NB4 (cell line): ENCODE measurements at regions not wholly inside any gene's neighbourhood (a gene's known extent, or its start where the extent isn't known, plus 50 kb on each side); places are given as distances from the start of the nearest gene placed in this dataset.
"Not testable (repeated sequence)": the region's sequence is repeated elsewhere in the genome, so short reads cannot be mapped to it uniquely, and the experiment has no call there.

Experiments used
- DNase-seq: peaks from one replicate; pipeline ENCODE4 v3.0.0; 2010; ENCODE audit warnings: low read depth
- H3K4me3 ChIP-seq: one replicate; pipeline ENCODE4 v1.5.1; 2011; ENCODE audit warnings: mild to moderate bottlenecking, low read depth, low read length, moderate library complexity
- MYC ChIP-seq: IDR thresholded peaks from 2 replicates; pipeline ENCODE4 v1.6.1; 2011; ENCODE audit warnings: low read depth, low read length
- POLR2A ChIP-seq: IDR thresholded peaks from 2 replicates; pipeline ENCODE4 v1.6.1; 2011; ENCODE audit warnings: mild to moderate bottlenecking; ENCODE audit not compliant: insufficient read length; ENCODE audit errors: extremely low read depth
- TF ChIP-seq, protein P1 (sequence below): IDR thresholded peaks from one replicate; pipeline ENCODE4 v1.5.1; 2012; ENCODE audit warnings: low read depth, low read length
- TF ChIP-seq, protein P2 (sequence below): IDR thresholded peaks from 2 replicates; pipeline ENCODE4 v1.6.1; 2011; ENCODE audit warnings: low read depth, low read length

DNA sequence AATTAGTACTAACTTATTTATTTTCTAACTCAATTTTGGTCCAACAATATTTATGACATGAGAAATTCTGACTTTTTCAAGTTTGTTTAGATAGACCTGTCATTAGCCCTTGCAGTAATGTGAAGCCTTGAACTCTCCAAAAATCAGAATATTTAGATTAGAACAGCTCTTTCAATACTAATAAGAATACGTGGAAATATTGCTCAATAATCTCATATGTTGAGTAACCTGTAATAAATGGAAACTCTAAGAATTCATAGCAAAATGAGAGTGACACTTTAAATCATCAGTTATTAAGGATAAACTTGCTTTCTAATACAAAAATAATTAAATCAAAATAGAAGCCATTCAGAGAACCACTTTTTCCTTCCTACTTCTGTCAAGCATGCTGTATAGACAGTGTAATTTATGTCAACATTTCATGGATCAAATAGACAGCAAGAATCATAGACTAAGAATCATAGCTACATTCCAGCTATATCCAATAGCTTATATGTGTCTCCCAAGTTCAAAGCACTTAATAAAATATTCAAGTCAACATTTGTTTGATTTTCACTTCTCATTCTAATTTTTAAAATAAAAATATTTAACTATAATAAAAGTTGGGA lies 710.3 kb upstream of the SOX11 start:
- TF ChIP-seq POLR2A (no peak), MYC (no peak)
- TF ChIP-seq, protein P1, sequence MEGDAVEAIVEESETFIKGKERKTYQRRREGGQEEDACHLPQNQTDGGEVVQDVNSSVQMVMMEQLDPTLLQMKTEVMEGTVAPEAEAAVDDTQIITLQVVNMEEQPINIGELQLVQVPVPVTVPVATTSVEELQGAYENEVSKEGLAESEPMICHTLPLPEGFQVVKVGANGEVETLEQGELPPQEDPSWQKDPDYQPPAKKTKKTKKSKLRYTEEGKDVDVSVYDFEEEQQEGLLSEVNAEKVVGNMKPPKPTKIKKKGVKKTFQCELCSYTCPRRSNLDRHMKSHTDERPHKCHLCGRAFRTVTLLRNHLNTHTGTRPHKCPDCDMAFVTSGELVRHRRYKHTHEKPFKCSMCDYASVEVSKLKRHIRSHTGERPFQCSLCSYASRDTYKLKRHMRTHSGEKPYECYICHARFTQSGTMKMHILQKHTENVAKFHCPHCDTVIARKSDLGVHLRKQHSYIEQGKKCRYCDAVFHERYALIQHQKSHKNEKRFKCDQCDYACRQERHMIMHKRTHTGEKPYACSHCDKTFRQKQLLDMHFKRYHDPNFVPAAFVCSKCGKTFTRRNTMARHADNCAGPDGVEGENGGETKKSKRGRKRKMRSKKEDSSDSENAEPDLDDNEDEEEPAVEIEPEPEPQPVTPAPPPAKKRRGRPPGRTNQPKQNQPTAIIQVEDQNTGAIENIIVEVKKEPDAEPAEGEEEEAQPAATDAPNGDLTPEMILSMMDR = no peak
- TF ChIP-seq, protein P2, sequence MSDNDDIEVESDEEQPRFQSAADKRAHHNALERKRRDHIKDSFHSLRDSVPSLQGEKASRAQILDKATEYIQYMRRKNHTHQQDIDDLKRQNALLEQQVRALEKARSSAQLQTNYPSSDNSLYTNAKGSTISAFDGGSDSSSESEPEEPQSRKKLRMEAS = no peak
- no peak overlapping the region for H3K4me3 ChIP-seq
- DNase-seq = no peak

DNA sequence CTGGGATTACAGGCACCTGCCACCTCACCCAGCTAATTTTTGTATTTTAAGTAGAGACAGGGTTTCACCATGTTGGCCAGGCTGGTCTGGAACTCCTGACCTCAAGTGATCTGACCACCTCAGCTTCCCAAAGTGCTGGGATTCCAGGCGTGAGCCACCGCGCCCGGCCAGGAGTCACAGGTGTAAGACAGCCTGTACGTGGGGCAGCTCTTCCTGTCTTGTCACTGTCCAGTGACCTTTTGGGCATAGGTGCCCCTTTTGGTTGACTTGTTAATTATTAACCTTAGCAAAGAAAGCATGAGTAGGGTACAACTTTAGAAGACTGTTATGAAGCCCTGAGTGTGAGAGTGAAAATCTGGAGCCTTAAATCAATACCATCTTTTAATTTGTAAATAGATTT lies 703.7 kb upstream of the SOX11 start:
- H3K4me3 ChIP-seq, DNase-seq: not testable (repeated sequence)

DNA sequence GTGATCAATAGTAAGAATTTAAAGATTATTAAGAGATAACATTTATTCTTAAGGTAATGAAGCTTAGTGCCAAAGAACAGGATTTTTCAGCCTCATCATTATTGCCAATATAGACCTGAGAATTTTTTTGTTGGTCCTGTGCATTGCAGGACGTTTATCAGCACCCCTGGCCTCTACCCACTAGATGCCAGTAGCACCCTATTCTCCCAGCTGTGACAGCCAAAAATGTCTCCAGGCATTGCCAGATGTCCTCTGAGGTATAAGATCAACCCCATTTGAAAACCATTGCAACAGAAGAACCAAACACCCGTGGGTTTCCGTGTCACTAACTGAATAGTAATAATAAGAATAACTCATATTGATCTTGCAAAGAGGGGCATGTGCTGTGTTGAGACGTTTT lies 700.0 kb upstream of the SOX11 start:
- no peak for DNase-seq
- TF ChIP-seq, protein P1 = no peak
- TF ChIP-seq POLR2A = no peak
- no peak for TF ChIP-seq MYC
- TF ChIP-seq, protein P2 = no peak
- no peak overlapping the region for H3K4me3 ChIP-seq

DNA sequence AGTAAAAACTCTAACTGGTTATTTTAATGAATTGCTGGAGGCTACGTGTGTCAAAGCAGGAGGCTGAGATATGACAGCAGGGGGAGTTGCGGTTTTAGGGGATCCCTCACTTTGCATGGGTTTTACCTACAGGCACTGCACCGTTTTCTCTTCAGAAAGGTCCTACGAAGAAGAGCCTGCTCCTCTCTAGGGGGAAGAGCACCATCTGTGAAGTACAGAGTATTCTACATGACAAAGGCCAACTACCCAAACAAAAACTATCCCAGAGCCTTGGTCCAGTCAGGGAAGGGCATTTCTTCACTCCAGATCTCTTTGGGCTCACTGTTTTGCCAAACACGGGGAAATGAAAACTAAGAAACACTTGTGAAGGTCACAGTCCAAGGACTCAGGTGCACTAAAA lies 696.7 kb upstream of the SOX11 start:
- TF ChIP-seq, protein P1 = no peak
- no peak for TF ChIP-seq MYC
- no peak for TF ChIP-seq POLR2A
- TF ChIP-seq, protein P2 = no peak
- DNase-seq = peak; percentile 7

DNA sequence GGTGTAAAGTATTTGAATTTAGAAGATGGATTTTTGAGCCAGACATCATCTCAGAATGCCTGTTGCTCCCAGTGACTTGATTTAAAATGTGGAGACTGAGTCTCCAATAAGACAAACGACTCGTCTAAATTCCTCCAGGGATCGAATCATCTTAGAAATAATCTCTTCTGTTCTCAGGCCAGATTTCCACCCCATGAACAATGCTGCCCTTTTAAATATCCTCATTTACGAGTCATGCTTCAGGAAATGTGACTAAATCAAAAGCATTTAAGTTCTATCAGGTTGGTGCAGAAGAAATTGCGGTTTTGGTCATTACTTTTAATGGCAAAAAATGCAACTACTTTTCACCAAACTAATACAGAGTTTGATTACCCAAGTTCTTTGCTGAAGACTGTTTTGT lies 684.6 kb upstream of the SOX11 start:
- H3K4me3 ChIP-seq = no peak overlapping the region
- no peak for TF ChIP-seq MYC
- DNase-seq = no peak

More for the DNA sequence above, 696.7 kb upstream of the SOX11 start:
- no peak overlapping the region for H3K4me3 ChIP-seq

DNA sequence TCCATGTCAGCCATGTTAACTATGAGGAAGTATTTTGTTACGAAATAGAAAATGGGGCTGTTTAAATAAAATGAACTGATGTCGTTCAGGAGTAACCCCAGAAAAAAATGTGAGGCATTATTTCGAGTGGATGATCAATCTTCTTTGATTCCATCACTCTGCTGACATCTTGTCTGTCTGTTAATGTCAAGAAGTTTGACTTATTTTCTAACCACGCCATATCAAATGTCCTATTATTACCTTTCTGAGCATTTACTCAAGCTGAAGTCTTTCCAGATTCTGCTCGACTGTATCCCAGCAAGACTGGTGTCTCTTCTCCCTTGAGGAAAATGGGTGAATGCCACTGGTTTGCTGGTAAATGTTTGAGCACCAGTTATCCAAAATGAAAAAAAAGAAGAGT lies 672.9 kb upstream of the SOX11 start:
- DNase-seq = no peak
- TF ChIP-seq, protein P2 = no peak
- TF ChIP-seq MYC (no peak), POLR2A (no peak)
- TF ChIP-seq, protein P1 = no peak
- no peak overlapping the region for H3K4me3 ChIP-seq
